ENCODE measurements at regions not wholly inside any gene's neighbourhood (a gene's known extent, or its start where the extent isn't known, plus 50 kb on each side); places are given as distances from the start of the nearest gene placed in this dataset.

DNA sequence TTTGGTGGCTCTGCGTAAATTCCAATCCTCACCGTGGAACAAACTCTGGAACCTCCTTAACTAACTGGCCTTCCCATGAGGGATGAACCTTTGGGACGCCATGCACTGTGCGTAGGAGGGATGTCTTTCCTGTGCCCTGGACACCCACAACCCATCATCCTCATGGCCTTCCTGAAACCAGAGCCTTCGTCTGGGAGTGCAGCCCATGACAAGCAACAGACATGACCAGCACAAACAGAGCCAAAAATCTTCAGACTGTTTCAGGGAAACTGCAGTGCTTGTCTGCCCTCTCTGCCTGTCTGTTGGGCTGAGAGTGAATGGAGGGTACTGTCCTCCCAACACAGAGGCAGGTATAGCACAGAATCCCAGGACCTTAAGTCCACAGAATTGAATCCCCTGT lies 61.1 kb upstream of the BOC start:
- DNase-seq (ENCODE audit: low spot score) = no peak
- H3K27me3 ChIP-seq (ENCODE audit: control insufficient read depth in 3 of 3, insufficient read depth in 3 of 3, low read depth in 1 of 3, low read length in 3 of 3) = no peaks in the 10 kb centered on the region
- no peak overlapping the region for H2BK12ac ChIP-seq (ENCODE audit: low read length)
- no peak overlapping the region for H3K4me2 ChIP-seq (ENCODE audit: insufficient read depth, low read length, poor library complexity, severe bottlenecking)
- H3K4me3 ChIP-seq (ENCODE audit: low read length in 2 of 2) = no peak overlapping the region
- no peak overlapping the region for H3K9ac ChIP-seq (ENCODE audit: low read depth, low read length, poor library complexity)
- no peak overlapping the region for H2BK120ac ChIP-seq (ENCODE audit: low read depth, low read length)
- H2BK15ac ChIP-seq (ENCODE audit: low read length) = no peak overlapping the region
- no peak overlapping the region for H3K4ac ChIP-seq (ENCODE audit: low read length)
- H3K79me1 ChIP-seq (ENCODE audit: low read depth, low read length) = no peaks in the 10 kb centered on the region
- no peak overlapping the region for H2AFZ ChIP-seq (ENCODE audit: low read length)
- no peak overlapping the region for H4K8ac ChIP-seq (ENCODE audit: low read depth, low read length)
- H3K36me3 ChIP-seq (replicated peaks in 1 of 2; ENCODE audit: control insufficient read depth in 2 of 2, insufficient read depth in 2 of 2, low read length in 2 of 2) = no peaks in the 10 kb centered on the region
- peaks cover 4 to 21% of the 10 kb centered on the region in 2 donors for H3K4me1 ChIP-seq (ENCODE audit: control insufficient read depth in 2 of 2, insufficient read depth in 1 of 2, low read depth in 1 of 2, low read length in 2 of 2)
- no peak overlapping the region for H3K14ac ChIP-seq (ENCODE audit: low read length)
- no peak overlapping the region for H3K18ac ChIP-seq (ENCODE audit: low read length)
- H2AK5ac ChIP-seq (ENCODE audit: low read depth, low read length) = no peak overlapping the region
- no CpG with 5 or more reads among the region's 5 CpGs for WGBS, 2 donors (ENCODE audit: extremely low coverage in 2 of 2, insufficient read length in 2 of 2, insufficient replicate concordance in 1 of 2)
- H3K27ac ChIP-seq (replicated peaks; ENCODE audit: low read length) = no peak overlapping the region
- no peak overlapping the region for H4K91ac ChIP-seq (ENCODE audit: low read depth, low read length, poor library complexity)
- no peak overlapping the region for H2BK5ac ChIP-seq (ENCODE audit: low read length)
- no peaks in the 10 kb centered on the region for H3K9me3 ChIP-seq (replicated peaks in 1 of 2; ENCODE audit: control insufficient read depth in 2 of 2, insufficient read depth in 1 of 2, low read depth in 1 of 2, low read length in 2 of 2)
- H3K23ac ChIP-seq (ENCODE audit: low read depth, low read length, poor library complexity) = no peak overlapping the region

GRCh38 chr3:113151461-113152031 lies 59.8 kb upstream of the BOC start:
- no peak overlapping the region for H3K18ac ChIP-seq (ENCODE audit: low read length)
- no peak overlapping the region for H2BK120ac ChIP-seq (ENCODE audit: low read depth, low read length)
- no peak overlapping the region for H2BK12ac ChIP-seq (ENCODE audit: low read length)
- peak overlapping the region; percentile 80 for H2AFZ ChIP-seq (ENCODE audit: low read length)
- no peak overlapping the region for H4K8ac ChIP-seq (ENCODE audit: low read depth, low read length)
- no CpG with 5 or more reads among the region's 6 CpGs for WGBS, 2 donors (ENCODE audit: extremely low coverage in 2 of 2, insufficient read length in 2 of 2, insufficient replicate concordance in 1 of 2)
- H3K27ac ChIP-seq (replicated peaks; ENCODE audit: low read length) = peak overlapping the region; percentile 18
- H3K4me3 ChIP-seq (ENCODE audit: low read length in 2 of 2) = peak overlapping the region in 1 of 2 donors; percentile 28
- no peaks in the 10 kb centered on the region for H3K27me3 ChIP-seq (ENCODE audit: control insufficient read depth in 3 of 3, insufficient read depth in 3 of 3, low read depth in 1 of 3, low read length in 3 of 3)
- H3K23ac ChIP-seq (ENCODE audit: low read depth, low read length, poor library complexity) = no peak overlapping the region
- DNase-seq (ENCODE audit: low spot score) = no peak
- no peak overlapping the region for H4K91ac ChIP-seq (ENCODE audit: low read depth, low read length, poor library complexity)
- no peaks in the 10 kb centered on the region for H3K36me3 ChIP-seq (replicated peaks in 1 of 2; ENCODE audit: control insufficient read depth in 2 of 2, insufficient read depth in 2 of 2, low read length in 2 of 2)
- H3K14ac ChIP-seq (ENCODE audit: low read length) = no peak overlapping the region
- H3K79me1 ChIP-seq (ENCODE audit: low read depth, low read length) = no peaks in the 10 kb centered on the region
- no peak overlapping the region for H2AK5ac ChIP-seq (ENCODE audit: low read depth, low read length)
- no peak overlapping the region for H3K4me2 ChIP-seq (ENCODE audit: insufficient read depth, low read length, poor library complexity, severe bottlenecking)
- H3K4ac ChIP-seq (ENCODE audit: low read length) = no peak overlapping the region
- H2BK15ac ChIP-seq (ENCODE audit: low read length) = no peak overlapping the region
- H3K4me1 ChIP-seq (ENCODE audit: control insufficient read depth in 2 of 2, insufficient read depth in 1 of 2, low read depth in 1 of 2, low read length in 2 of 2) = peaks cover 4 to 21% of the 10 kb centered on the region in 2 donors
- no peaks in the 10 kb centered on the region for H3K9me3 ChIP-seq (replicated peaks in 1 of 2; ENCODE audit: control insufficient read depth in 2 of 2, insufficient read depth in 1 of 2, low read depth in 1 of 2, low read length in 2 of 2)
- H3K9ac ChIP-seq (ENCODE audit: low read depth, low read length, poor library complexity) = no peak overlapping the region
- no peak overlapping the region for H2BK5ac ChIP-seq (ENCODE audit: low read length)

DNA sequence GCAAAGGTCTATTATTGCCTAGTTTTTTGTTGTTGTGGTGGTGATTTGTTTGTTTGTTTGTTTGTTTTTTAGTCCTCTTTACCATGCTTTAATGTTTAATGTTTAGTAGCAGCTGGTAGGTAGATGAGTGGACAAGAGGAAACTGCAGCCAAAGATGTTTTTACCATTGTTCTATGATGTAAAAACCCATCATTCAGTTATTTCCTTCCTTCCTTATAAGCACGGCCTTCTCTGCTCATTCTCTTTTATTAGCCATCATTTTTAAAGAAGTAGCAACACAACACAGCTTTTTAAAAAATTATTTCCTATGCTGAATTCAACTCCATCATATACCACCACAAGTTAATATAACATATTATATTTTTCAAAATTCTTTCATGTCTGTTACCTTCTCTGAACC lies 58.5 kb upstream of the BOC start:
- H3K27me3 ChIP-seq (ENCODE audit: control insufficient read depth in 3 of 3, insufficient read depth in 3 of 3, low read depth in 1 of 3, low read length in 3 of 3) = no peaks in the 10 kb centered on the region
- no peak overlapping the region for H2BK5ac ChIP-seq (ENCODE audit: low read length)
- H2BK12ac ChIP-seq (ENCODE audit: low read length) = no peak overlapping the region
- no peak overlapping the region for H3K14ac ChIP-seq (ENCODE audit: low read length)
- no peak overlapping the region for H4K91ac ChIP-seq (ENCODE audit: low read depth, low read length, poor library complexity)
- H3K18ac ChIP-seq (ENCODE audit: low read length) = no peak overlapping the region
- no peak overlapping the region for H3K4me2 ChIP-seq (ENCODE audit: insufficient read depth, low read length, poor library complexity, severe bottlenecking)
- H3K79me1 ChIP-seq (ENCODE audit: low read depth, low read length) = no peaks in the 10 kb centered on the region
- H3K9me3 ChIP-seq (replicated peaks in 1 of 2; ENCODE audit: control insufficient read depth in 2 of 2, insufficient read depth in 1 of 2, low read depth in 1 of 2, low read length in 2 of 2) = no peaks in the 10 kb centered on the region
- H3K23ac ChIP-seq (ENCODE audit: low read depth, low read length, poor library complexity) = no peak overlapping the region
- no peak overlapping the region for H2AK5ac ChIP-seq (ENCODE audit: low read depth, low read length)
- H2BK120ac ChIP-seq (ENCODE audit: low read depth, low read length) = no peak overlapping the region
- no peak overlapping the region for H2BK15ac ChIP-seq (ENCODE audit: low read length)
- H3K4me1 ChIP-seq (ENCODE audit: control insufficient read depth in 2 of 2, insufficient read depth in 1 of 2, low read depth in 1 of 2, low read length in 2 of 2) = peaks cover 4 to 21% of the 10 kb centered on the region in 2 donors
- no peak overlapping the region for H3K9ac ChIP-seq (ENCODE audit: low read depth, low read length, poor library complexity)
- WGBS, 2 donors (ENCODE audit: extremely low coverage in 2 of 2, insufficient read length in 2 of 2, insufficient replicate concordance in 1 of 2) = no CpG with 5 or more reads among the region's 1 CpG
- no peak overlapping the region for H4K8ac ChIP-seq (ENCODE audit: low read depth, low read length)
- DNase-seq (ENCODE audit: low spot score) = no peak
- H3K4me3 ChIP-seq (ENCODE audit: low read length in 2 of 2) = no peak overlapping the region
- H3K27ac ChIP-seq (replicated peaks; ENCODE audit: low read length) = no peak overlapping the region
- no peak overlapping the region for H2AFZ ChIP-seq (ENCODE audit: low read length)
- H3K4ac ChIP-seq (ENCODE audit: low read length) = no peak overlapping the region
- no peaks in the 10 kb centered on the region for H3K36me3 ChIP-seq (replicated peaks in 1 of 2; ENCODE audit: control insufficient read depth in 2 of 2, insufficient read depth in 2 of 2, low read length in 2 of 2)

GRCh38 chr3:113153499-113154107 lies 57.8 kb upstream of the BOC start:
- H2BK12ac ChIP-seq (ENCODE audit: low read length) = no peak overlapping the region
- H2AFZ ChIP-seq (ENCODE audit: low read length) = no peak overlapping the region
- no peak overlapping the region for H3K4me3 ChIP-seq (ENCODE audit: low read length in 2 of 2)
- H3K79me1 ChIP-seq (ENCODE audit: low read depth, low read length) = no peaks in the 10 kb centered on the region
- no peak overlapping the region for H4K91ac ChIP-seq (ENCODE audit: low read depth, low read length, poor library complexity)
- H4K8ac ChIP-seq (ENCODE audit: low read depth, low read length) = no peak overlapping the region
- no peak for DNase-seq (ENCODE audit: low spot score)
- no peak overlapping the region for H2BK15ac ChIP-seq (ENCODE audit: low read length)
- no peak overlapping the region for H3K23ac ChIP-seq (ENCODE audit: low read depth, low read length, poor library complexity)
- H3K27ac ChIP-seq (replicated peaks; ENCODE audit: low read length) = no peak overlapping the region
- H3K9ac ChIP-seq (ENCODE audit: low read depth, low read length, poor library complexity) = no peak overlapping the region
- no peak overlapping the region for H3K18ac ChIP-seq (ENCODE audit: low read length)
- H2BK120ac ChIP-seq (ENCODE audit: low read depth, low read length) = no peak overlapping the region
- no peak overlapping the region for H3K14ac ChIP-seq (ENCODE audit: low read length)
- no peak overlapping the region for H2BK5ac ChIP-seq (ENCODE audit: low read length)
- no peak overlapping the region for H3K4ac ChIP-seq (ENCODE audit: low read length)
- no peaks in the 10 kb centered on the region for H3K27me3 ChIP-seq (ENCODE audit: control insufficient read depth in 3 of 3, insufficient read depth in 3 of 3, low read depth in 1 of 3, low read length in 3 of 3)
- H3K9me3 ChIP-seq (replicated peaks in 1 of 2; ENCODE audit: control insufficient read depth in 2 of 2, insufficient read depth in 1 of 2, low read depth in 1 of 2, low read length in 2 of 2) = no peaks in the 10 kb centered on the region
- no CpG with 5 or more reads among the region's 3 CpGs for WGBS, 2 donors (ENCODE audit: extremely low coverage in 2 of 2, insufficient read length in 2 of 2, insufficient replicate concordance in 1 of 2)
- peaks cover 2 to 21% of the 10 kb centered on the region in 2 donors for H3K4me1 ChIP-seq (ENCODE audit: control insufficient read depth in 2 of 2, insufficient read depth in 1 of 2, low read depth in 1 of 2, low read length in 2 of 2)
- H3K4me2 ChIP-seq (ENCODE audit: insufficient read depth, low read length, poor library complexity, severe bottlenecking) = no peak overlapping the region
- H2AK5ac ChIP-seq (ENCODE audit: low read depth, low read length) = no peak overlapping the region
- H3K36me3 ChIP-seq (replicated peaks in 1 of 2; ENCODE audit: control insufficient read depth in 2 of 2, insufficient read depth in 2 of 2, low read length in 2 of 2) = no peaks in the 10 kb centered on the region

Data from neuronal stem cell (in vitro differentiated cells).